ENCODE measurements at regions not wholly inside any gene's neighbourhood (a gene's known extent, or its start where the extent isn't known, plus 50 kb on each side); places are given as distances from the start of the nearest gene placed in this dataset.

DNA sequence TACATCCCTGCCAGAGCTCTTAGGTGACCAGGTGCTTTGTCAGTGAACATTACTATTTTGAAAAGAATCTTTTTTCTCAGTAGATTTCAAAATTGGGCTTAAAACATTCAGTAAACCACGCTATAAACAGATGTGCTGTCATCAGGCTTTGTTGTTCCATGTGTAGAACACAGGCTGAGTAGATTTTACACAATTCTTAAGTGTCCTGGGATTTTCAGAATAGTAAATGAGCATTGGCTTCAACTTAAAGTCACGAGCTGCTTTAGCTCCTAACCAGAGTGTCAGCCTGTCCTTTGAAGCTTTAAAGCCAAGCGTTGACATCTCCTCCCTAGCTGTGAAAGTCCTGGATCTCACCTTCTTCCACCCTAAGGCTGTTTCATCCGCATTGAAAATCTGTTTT lies 83.6 kb downstream of the CARTPT start:
- no peak for TF ChIP-seq EZH2 (IDR thresholded peaks at IDR 0.05; ENCODE audit: low read length, missing control alignments)
- TF ChIP-seq, protein P1, sequence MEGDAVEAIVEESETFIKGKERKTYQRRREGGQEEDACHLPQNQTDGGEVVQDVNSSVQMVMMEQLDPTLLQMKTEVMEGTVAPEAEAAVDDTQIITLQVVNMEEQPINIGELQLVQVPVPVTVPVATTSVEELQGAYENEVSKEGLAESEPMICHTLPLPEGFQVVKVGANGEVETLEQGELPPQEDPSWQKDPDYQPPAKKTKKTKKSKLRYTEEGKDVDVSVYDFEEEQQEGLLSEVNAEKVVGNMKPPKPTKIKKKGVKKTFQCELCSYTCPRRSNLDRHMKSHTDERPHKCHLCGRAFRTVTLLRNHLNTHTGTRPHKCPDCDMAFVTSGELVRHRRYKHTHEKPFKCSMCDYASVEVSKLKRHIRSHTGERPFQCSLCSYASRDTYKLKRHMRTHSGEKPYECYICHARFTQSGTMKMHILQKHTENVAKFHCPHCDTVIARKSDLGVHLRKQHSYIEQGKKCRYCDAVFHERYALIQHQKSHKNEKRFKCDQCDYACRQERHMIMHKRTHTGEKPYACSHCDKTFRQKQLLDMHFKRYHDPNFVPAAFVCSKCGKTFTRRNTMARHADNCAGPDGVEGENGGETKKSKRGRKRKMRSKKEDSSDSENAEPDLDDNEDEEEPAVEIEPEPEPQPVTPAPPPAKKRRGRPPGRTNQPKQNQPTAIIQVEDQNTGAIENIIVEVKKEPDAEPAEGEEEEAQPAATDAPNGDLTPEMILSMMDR (conservative IDR thresholded peaks at IDR 0.05 in 1 of 2, IDR thresholded peaks at IDR 0.05 in 1 of 2; ENCODE audit: low read depth in 1 of 2, low read length in 2 of 2): no peak
